Stomach (tissue), 8 donors: ENCODE measurements at regions not wholly inside any gene's neighbourhood (a gene's known extent, or its start where the extent isn't known, plus 50 kb on each side); places are given as distances from the start of the nearest gene placed in this dataset.

ENCODE experiments used
- DNase-seq, 2 donors: peaks; one replicate each; pipeline versions ENCODE4 v3.0.0 to v3.0.0-alpha.2; 2013 to 2019
- H3K27ac ChIP-seq, 5 donors: fragments of 200-600 bp in 4 of 5; sonication (generic) in 4 of 5; one replicate each; pipeline ENCODE4 v1.5.1; 2013 to 2019; ENCODE audit warnings: mild to moderate bottlenecking in 1 of 5, moderate library complexity in 1 of 5
- H3K27me3 ChIP-seq, 3 donors: fragments of 200-600 bp; sonication (generic); one replicate each; pipeline ENCODE4 v1.5.1; 2017 to 2019; ENCODE audit warnings: mixed run types in 1 of 3
- H3K36me3 ChIP-seq, 4 donors: fragments of 200-600 bp; sonication (generic); 1 replicate in 3 of 4; 2 replicates in 1 of 4; pipeline ENCODE4 v1.5.1; 2016 to 2019
- H3K4me1 ChIP-seq, 4 donors: fragments of 200-600 bp; sonication (generic); one replicate each; pipeline ENCODE4 v1.5.1; 2016 to 2019
- H3K4me3 ChIP-seq, 4 donors: fragments of 200-600 bp; sonication (generic) in 3 of 4; one replicate each; pipeline ENCODE4 v1.5.1; 2016 to 2019; ENCODE audit warnings: mild to moderate bottlenecking in 1 of 4
- H3K9me3 ChIP-seq, 4 donors: fragments of 200-600 bp; sonication (generic); one replicate each; pipeline ENCODE4 v1.5.1; 2016 to 2019
- EP300 ChIP-seq: sonication (generic); formaldehyde crosslinking; IDR thresholded peaks from one replicate; pipeline ENCODE4 v1.6.1; 2017; ENCODE audit warnings: antibody characterized with exemption
- POLR2A ChIP-seq, 4 donors: fragments of 450-650 bp; IDR thresholded peaks; one replicate each; pipeline ENCODE4 v1.6.1; 2016; ENCODE audit warnings: antibody characterized with exemption in 4 of 4, control low read depth in 2 of 4, mild to moderate bottlenecking in 1 of 4, moderate library complexity in 1 of 4
- POLR2AphosphoS5 ChIP-seq, 3 donors: sonication (generic); formaldehyde crosslinking; IDR thresholded peaks; one replicate each; pipeline ENCODE4 v1.6.1; 2016; ENCODE audit warnings: antibody characterized with exemption in 3 of 3
- WGBS, 5 donors: extraction: QIAGEN DNeasy Blood & Tissue Kit in 3 of 5; methylation state at CpG; one replicate each; pipeline versions ENCODE4 v1.1.5 to v1.1.7; 2013 to 2018; 5-methylcytosine and 5-hydroxymethylcytosine counted together
- intact Hi-C: fragments of 100-400 bp; cut with DNase I; formaldehyde crosslinking; loops from one replicate; pipeline ENCODE4 v1.15.1; 2023; ENCODE audit warnings: low total_unique reads
- TF ChIP-seq, protein P1 (sequence below), 7 experiments: fragments of 450-650 bp in 4 of 7; fragments of 200-600 bp in 3 of 7; sonication (generic) in 3 of 7; IDR thresholded peaks; one replicate each; pipeline ENCODE4 v1.5.1; 2016 to 2019; ENCODE audit warnings: antibody characterized with exemption in 7 of 7, control low read depth in 2 of 7, mild to moderate bottlenecking in 1 of 7
- donor health status: healthy with polysubstance abuse.
- donor health status: Bipolar disorder and iron deficiency.
- donor health status: healthy.

DNA sequence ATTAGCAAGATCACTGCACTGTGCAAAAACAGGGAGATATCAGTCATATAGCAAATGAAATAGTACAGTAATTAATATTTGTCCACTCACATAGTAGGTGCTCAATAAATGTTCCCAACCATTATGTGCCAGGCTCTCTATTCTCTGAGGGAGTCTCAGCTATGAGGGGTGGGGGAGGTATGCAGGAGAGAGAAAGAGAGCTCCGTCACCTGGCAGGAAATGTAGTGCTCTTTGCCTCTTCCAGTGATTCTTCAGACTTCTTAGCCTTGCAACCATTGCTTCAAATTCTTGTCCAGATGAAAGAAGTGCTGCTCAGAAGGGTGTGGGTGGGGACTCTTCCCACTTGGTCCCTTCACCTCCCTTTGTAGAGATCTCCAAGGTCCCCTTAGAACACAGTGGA, 84.5 kb upstream of the SPRY1 start:
- no peak overlapping the region for H3K4me3 ChIP-seq
- intact Hi-C loops, result no loop called here
- H3K27me3 ChIP-seq, result no peaks in the 10 kb centered on the region
- H3K9me3 ChIP-seq, result no peaks in the 10 kb centered on the region
- no peak for TF ChIP-seq POLR2AphosphoS5 (IDR thresholded peaks at IDR 0.05)
- TF ChIP-seq, protein P1, sequence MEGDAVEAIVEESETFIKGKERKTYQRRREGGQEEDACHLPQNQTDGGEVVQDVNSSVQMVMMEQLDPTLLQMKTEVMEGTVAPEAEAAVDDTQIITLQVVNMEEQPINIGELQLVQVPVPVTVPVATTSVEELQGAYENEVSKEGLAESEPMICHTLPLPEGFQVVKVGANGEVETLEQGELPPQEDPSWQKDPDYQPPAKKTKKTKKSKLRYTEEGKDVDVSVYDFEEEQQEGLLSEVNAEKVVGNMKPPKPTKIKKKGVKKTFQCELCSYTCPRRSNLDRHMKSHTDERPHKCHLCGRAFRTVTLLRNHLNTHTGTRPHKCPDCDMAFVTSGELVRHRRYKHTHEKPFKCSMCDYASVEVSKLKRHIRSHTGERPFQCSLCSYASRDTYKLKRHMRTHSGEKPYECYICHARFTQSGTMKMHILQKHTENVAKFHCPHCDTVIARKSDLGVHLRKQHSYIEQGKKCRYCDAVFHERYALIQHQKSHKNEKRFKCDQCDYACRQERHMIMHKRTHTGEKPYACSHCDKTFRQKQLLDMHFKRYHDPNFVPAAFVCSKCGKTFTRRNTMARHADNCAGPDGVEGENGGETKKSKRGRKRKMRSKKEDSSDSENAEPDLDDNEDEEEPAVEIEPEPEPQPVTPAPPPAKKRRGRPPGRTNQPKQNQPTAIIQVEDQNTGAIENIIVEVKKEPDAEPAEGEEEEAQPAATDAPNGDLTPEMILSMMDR (IDR thresholded peaks at IDR 0.05), result no peak
- TF ChIP-seq EP300, result no peak
- TF ChIP-seq POLR2A (IDR thresholded peaks at IDR 0.05), result no peak
- H3K27ac ChIP-seq, result no peak overlapping the region
- H3K36me3 ChIP-seq, result peaks cover 0 to 9% (median 0%) of the 10 kb centered on the region in 4 donors
- no peak for DNase-seq
- H3K4me1 ChIP-seq, result no peaks in the 10 kb centered on the region
- 77 to 100% (median 95%) methylated on average over 1 of the region's 1 CpG for WGBS, 5 donors

DNA sequence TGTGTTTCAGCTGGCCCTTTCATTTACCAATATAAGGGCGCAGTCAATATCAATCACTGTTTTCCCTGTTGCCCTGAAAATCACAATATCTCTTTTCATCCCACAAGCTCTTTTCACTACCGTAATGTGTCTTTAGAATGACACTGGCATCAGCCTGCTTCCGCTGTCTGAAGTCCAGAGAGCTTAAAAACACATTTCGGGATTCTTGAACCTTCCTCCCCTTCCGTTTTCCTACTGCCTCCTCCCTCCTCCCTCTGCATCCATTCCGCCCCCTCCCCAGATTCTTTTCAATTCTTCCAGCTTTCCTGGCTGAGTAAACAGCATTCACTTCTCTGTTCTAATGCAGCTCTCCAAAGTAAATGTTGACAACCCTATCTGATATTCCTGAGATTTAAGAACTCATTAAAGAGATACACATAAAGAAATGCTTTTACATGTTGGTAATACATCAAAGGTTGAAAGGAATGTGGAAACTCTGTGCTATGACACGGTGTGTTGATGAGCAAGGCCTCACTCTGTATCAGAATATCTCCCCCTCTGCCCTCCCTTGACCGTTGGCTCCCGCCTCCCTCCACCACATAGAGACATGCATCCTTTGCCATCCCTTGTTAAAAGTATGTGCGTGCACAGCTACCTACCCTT, 83.5 kb upstream of the SPRY1 start:
- Histone ChIP-seq H3K4me3 (no peak overlapping the region), H3K36me3 (peaks cover 0 to 9% (median 0%) of the 10 kb centered on the region in 4 donors), H3K4me1 (no peaks in the 10 kb centered on the region), H3K27me3 (no peaks in the 10 kb centered on the region), H3K9me3 (no peaks in the 10 kb centered on the region), H3K27ac (no peak overlapping the region)
- WGBS, 5 donors, result 30 to 61% (median 35%) methylated on average over 10 of the region's 10 CpGs
- TF ChIP-seq POLR2AphosphoS5 (IDR thresholded peaks at IDR 0.05) (no peak), POLR2A (IDR thresholded peaks at IDR 0.05) (no peak), EP300 (no peak)
- TF ChIP-seq, protein P1 (IDR thresholded peaks at IDR 0.05), result no peak
- intact Hi-C loops, result no loop called here
- no peak for DNase-seq

DNA sequence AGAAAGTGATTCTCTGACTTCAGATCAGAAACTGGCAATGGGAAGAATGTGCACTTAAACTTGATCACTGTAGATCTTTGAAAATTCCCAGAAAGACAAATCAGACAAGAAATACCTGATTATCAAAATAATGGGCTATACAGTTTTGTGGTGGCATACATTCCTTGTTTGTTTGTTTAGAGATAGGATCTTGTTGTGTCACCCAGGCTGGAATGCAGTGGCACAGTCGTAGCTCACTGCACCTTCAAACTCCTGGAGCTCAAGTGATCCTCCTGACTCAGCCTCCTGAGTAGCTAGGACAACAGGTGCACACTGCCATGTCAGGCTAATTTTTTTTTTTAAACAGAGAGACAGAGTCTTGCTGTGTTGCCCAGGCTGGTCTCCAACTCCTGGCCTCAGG, 81.0 kb upstream of the SPRY1 start:
- H3K36me3 ChIP-seq, result peaks cover 0 to 9% (median 0%) of the 10 kb centered on the region in 4 donors
- no peak overlapping the region for H3K27ac ChIP-seq
- H3K4me3 ChIP-seq, result no peak overlapping the region
- intact Hi-C loops, result no loop called here
- no peaks in the 10 kb centered on the region for H3K27me3 ChIP-seq
- no peaks in the 10 kb centered on the region for H3K9me3 ChIP-seq
- no peak for TF ChIP-seq POLR2AphosphoS5 (IDR thresholded peaks at IDR 0.05)
- no peak for TF ChIP-seq POLR2A (IDR thresholded peaks at IDR 0.05)
- TF ChIP-seq, protein P1 (IDR thresholded peaks at IDR 0.05), result no peak
- no peak for TF ChIP-seq EP300
- no peak for DNase-seq
- H3K4me1 ChIP-seq, result no peaks in the 10 kb centered on the region
- 83 to 91% (median 87%) methylated on average over 1 of the region's 1 CpG for WGBS, 5 donors

DNA sequence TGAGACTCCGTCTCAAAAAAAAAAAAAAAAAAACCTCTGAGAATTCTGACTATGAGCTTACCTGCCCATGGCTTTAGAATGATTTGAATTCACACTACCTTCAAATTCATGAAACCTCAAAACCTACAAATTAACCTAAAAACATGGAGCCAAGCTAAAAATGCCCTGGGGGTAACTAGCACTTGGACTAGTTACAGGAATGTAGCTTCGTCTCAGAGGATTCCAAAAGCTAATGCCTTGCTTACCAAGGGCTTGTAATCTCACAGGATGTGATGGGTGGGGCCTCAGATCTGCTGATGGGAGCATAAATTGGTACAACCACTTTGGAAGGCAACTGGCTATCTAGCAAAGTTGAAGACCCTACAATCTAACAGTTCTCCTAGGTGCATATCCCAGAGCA, 79.4 kb upstream of the SPRY1 start:
- 92 to 98% (median 94%) methylated on average over 1 to 2 of the region's 2 CpGs for WGBS, 5 donors
- no peaks in the 10 kb centered on the region for H3K27me3 ChIP-seq
- intact Hi-C loops, result no loop called here
- no peaks in the 10 kb centered on the region for H3K4me1 ChIP-seq
- peaks cover 0 to 9% (median 0%) of the 10 kb centered on the region in 4 donors for H3K36me3 ChIP-seq
- no peak for DNase-seq
- no peak overlapping the region for H3K4me3 ChIP-seq
- no peak overlapping the region for H3K27ac ChIP-seq
- peaks cover 0 to 11% (median 2%) of the 10 kb centered on the region in 4 donors for H3K9me3 ChIP-seq
- TF ChIP-seq EP300, result no peak
- TF ChIP-seq POLR2AphosphoS5 (IDR thresholded peaks at IDR 0.05), result no peak
- TF ChIP-seq, protein P1 (IDR thresholded peaks at IDR 0.05), result no peak
- TF ChIP-seq POLR2A (IDR thresholded peaks at IDR 0.05), result no peak
